HG03060 (cell line): ENCODE measurements at regions not wholly inside any gene's neighbourhood (a gene's known extent, or its start where the extent isn't known, plus 50 kb on each side); places are given as distances from the start of the nearest gene placed in this dataset.
"Not testable (repeated sequence)": the region's sequence is repeated elsewhere in the genome, so short reads cannot be mapped to it uniquely, and the experiment has no call there.

Source experiments
- ATAC-seq: cut with Tn5 transposase; IDR thresholded peaks from one replicate; pipeline ENCODE4 v1.9.1; 2021; ENCODE audit warnings: low read depth, moderate number of reproducible peaks; ENCODE audit not compliant: unreplicated experiment

DNA sequence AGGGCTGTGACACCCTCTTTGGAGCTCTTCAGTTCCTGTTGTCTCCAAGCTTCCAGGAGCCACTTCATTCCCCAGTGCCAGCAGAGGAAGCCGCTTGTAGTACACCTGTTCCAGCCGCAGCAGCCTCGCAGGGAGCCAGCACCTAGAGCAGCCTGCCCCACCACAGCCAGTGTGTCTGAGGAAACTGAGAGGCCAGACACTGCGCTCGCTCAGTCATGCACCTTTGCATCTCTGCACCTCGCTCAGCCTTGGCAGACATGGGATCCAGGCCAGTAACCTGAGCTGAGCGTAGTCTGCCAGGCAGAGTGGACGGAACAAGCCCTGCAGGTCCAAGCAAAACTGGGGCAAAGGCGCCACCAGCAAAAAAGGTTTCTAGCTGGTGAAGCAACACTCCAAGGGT, 1072.1 kb downstream of the JRKL start:
- ATAC-seq = no peak

DNA sequence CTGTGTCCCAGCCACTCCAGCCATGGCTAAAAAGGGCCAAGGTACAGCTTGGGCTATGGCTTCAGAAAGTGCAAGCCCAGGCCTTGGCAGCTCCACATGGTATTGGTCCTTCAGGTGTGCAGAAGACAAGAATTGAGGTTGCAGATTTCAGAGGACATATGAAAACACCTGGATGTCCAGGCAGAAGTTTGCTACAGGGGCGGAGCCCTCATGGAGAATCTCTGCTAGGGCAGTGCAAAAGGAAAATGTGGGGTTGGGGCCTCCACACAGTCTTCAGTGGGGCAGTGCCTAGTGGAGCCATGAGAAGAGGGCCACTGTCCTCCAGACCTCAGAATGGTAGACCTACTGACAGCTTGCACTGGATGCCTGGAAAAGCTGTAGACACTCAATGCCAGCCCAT, 1074.1 kb downstream of the JRKL start:
- ATAC-seq = no peak

GRCh38 chr11:97471480-97471879, 1081.7 kb downstream of the JRKL start:
- ATAC-seq = no peak

DNA sequence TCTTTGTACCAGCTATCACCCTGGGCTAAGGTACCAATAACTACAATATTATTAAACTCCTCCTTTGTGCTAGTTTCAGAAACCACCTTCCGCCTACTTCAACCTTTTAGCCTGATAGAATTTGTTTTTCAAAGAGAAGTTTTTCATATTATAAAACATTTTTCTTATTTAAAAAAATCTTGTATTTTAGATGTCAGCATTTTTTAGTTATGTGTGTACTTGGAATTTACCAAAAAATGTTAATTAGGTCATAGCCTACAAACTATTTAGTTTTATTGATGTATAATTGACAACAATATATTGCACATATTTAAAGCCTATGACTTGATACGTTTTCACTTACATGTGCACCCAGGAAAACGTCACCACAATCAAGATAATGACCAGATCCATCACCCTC, 1097.6 kb downstream of the JRKL start:
- ATAC-seq = no peak

GRCh38 chr11:97498891-97499290, 1109.1 kb downstream of the JRKL start:
- no peak for ATAC-seq

DNA sequence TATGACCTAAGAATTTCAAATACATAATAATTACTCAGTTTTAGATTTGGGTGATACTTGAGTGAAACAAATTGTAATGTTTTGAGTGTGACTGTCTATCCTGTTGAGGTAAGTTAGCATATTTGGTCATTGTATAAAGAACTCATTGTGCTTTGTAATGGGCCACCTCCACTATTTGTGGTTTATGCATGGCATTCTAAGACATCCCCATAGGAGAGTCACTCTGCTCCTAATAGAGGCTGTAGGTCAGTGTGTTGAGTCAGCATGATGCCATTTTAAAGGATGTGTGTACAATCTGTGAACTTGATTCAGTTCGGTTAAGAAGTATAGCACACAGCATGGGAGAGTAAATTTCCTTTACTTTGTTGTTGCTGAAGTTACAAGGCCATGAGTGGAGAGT, 1112.4 kb downstream of the JRKL start:
- ATAC-seq = no peak

- ATAC-seq = no peak
Observed at GRCh38 chr11:97506076-97506759, 1116.4 kb downstream of the JRKL start.

DNA sequence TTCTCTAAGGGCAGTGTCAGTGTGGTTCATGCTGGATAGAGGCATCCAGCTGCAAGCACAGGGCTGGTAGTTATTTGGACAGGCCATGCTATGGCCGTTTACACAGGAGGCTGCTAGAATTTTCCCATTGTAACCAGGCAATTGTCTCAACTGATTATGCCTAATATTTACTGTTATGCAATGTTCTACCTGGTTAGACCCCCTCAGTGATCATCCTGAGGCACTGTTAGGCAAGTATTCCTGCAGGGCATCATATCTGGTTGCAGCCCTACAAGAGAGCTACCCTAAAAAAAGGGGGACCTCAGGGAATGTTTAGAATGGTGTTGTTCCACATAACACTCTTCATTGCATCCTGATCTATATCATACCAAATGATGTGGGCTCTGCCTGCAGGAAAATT, 1124.6 kb downstream of the JRKL start:
- ATAC-seq = no peak

DNA sequence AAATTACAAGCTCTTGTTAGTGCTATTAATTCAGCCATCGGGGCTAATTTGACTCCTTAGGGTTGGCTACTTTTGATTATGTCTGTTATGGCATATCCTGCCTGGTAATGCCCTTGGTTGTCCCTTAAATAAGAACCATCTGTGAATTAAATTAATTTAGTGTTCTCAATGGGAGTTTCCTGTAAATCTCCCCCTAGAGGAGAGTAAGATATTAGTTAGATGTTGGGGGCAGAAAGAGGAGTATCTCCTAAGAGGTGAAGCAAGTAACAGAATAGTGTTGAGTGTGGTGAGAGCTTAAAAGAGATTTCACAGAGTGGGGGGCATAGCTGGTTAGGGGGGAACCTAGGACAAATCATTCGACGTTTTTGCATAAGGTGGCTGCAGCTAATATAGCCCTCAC, 1126.9 kb downstream of the JRKL start:
- ATAC-seq = no peak

DNA sequence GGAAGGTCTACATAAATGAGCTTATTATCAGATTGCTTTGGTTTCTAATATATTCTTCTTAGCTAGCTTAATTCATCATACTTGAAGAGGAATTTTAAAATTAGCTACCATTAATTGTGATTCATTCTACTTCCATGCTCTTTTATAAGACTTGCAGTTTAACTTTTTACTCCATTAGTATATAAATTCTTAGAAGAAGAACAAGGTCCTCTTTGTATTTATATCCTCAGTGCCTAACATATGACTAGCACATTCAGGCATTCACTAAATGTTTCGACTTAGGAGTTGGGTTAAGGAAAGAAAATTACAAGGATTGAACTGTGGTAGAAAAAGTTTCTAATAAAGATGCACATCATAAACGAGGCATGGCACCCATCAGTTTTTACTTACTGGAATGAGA, 1135.5 kb downstream of the JRKL start:
- no peak for ATAC-seq

DNA sequence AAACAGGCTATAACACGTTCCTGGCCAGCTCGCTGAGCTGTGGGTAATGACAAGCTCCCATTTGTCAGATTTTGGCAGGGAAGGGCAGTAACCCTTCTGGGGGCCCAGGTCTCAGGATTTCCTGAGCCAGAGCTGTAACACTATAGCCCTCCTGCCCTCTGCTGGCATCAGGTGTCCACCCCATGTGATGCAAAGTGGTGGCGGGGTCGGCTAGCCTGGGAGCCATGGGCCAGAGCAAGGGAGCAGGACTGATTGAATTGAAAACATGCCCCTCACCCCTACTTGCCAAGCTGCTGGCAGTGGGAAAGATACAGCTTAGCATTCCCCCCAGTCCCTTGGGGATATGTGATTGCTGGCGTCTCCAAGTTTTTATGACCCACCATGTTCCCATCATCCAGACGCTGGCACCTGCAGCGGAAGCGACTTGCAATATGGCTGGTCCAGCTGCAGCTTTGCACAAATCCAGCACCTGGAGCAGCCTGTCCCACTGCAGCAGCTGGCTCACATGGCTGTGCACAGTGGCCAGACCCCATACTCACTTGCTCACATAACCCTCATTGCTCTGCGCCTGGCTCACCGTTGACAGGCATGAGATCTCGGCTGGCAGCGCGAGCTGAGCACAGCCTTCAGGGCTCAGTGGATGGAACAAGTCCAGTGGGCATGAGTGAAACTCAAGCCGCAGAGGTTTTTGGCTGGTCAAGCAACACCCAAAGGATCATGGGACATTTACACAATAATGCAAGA, 1147.8 kb downstream of the JRKL start:
- no peak for ATAC-seq

- no peak for ATAC-seq
Observed at GRCh38 chr11:97544431-97544830, 1154.6 kb downstream of the JRKL start.

GRCh38 chr11:97548280-97548679, 1158.5 kb downstream of the JRKL start:
- no peak for ATAC-seq

- ATAC-seq = no peak
Observed at GRCh38 chr11:97557399-97557798, 1167.6 kb downstream of the JRKL start.

DNA sequence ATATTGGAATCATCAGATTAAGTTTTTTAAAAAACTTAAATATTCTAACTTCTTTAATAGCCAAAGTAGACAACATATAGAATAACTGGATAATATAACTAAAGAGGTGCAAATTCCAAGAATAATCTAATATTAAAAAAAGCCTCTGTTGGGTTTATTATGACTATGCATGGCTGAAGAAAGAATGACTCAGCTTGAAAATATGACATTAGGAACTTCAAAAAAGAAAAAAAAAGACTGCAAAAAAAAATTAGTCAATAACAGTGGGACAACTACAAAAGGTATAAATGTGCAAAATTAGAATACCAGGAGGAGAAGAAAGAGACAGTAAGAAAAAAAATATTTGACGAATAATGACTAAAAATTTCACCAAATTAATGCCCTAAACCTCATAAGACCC, 1178.0 kb downstream of the JRKL start:
- ATAC-seq = no peak

- ATAC-seq = no peak
Observed at GRCh38 chr11:97570636-97571035, 1180.8 kb downstream of the JRKL start.

DNA sequence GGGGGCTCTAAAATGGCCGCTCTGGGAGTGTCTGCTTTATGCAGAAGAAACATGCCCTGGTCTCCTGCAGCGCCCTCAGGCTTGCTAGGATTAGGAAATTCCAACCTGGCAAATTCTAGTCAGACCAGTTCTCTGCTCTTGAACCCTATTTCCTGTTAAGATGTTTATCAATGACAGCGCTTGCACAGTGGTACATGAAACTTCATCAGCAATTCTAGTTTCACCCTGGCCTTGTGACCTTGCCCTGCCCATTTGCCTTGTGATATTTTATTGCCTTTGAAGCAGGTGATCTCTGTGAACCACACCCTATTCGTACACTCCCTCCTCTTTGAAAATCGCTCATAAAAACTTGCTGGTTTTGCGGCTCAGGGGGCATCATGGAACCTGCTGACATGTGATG, 1184.0 kb downstream of the JRKL start:
- not testable (repeated sequence) for ATAC-seq

DNA sequence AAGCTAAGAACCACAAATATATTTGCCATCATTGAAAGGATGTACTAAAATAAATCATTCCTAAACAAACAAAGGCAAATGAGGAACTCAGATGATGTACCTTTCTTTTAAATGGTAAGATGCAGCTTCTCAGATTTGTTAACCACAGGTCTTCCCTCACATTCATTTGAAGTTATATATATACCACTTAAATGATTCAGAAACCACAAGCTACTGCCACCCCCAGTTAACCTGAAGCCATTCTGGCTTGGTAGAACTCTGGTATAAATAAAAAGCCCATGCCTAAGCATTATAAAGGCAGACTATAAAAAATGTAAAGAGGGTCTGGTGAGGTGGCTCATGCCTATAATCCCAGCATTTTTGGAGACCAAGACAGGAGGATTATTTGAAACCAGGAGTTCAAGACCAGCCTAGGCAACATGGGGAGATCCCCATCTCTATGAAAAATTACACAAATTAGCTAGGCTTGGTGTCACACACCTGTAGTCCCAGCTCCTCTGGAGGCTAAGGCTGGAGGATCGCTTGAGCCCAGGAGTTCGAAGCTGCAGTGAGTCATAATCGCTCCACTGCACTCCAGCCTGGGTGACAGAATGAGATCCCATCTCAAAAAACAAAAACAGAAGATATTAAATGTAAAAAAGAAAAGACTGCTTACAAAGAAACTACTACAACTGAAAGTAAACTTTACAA, 1185.3 kb downstream of the JRKL start:
- ATAC-seq = no peak

GRCh38 chr11:97607291-97608000, 1217.6 kb downstream of the JRKL start:
- no peak for ATAC-seq

DNA sequence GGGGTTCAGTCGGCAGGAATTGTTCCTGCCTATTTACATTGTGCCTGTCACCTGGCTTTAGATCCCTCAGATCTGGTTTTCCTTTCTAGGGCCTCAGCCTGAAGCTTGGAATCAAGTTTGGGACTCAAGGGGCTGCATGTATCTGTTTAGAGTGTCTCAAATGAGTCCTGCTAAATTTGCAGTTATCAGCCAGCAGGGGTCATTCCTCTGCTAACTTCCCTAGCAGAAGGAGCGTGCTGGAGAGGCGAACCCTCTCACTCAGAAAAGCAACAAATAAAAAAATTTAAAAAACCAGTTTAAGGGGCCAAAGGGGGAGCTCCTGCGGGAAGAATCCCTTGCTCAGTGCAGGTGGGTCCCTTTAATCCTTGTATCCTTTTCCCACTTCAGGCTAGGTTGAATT, 1220.2 kb downstream of the JRKL start:
- no peak for ATAC-seq

GRCh38 chr11:97610854-97611253, 1221.0 kb downstream of the JRKL start:
- no peak for ATAC-seq
